ENCODE measurements at regions not wholly inside any gene's neighbourhood (a gene's known extent, or its start where the extent isn't known, plus 50 kb on each side); places are given as distances from the start of the nearest gene placed in this dataset.

- no peak for DNase-seq (ENCODE audit: low read depth)
Observed at GRCh38 chr17:34825884-34826283, 135.4 kb downstream of the CCT6B start.

GRCh38 chr17:34825102-34825501 lies 136.2 kb downstream of the CCT6B start:
- DNase-seq (ENCODE audit: low read depth), result no peak

GRCh38 chr17:34823023-34823422 lies 138.2 kb downstream of the CCT6B start:
- no peak for DNase-seq (ENCODE audit: low read depth)

- no peak for DNase-seq (ENCODE audit: low read depth)
Observed at GRCh38 chr17:34822007-34822739, 139.1 kb downstream of the CCT6B start.

GRCh38 chr17:34820922-34821321 lies 140.3 kb downstream of the CCT6B start:
- no peak for DNase-seq (ENCODE audit: low read depth)

- DNase-seq (ENCODE audit: low read depth), result no peak
Observed at GRCh38 chr17:34820248-34820801, 140.9 kb downstream of the CCT6B start.

- DNase-seq (ENCODE audit: low read depth), result no peak
Observed at GRCh38 chr17:34817252-34818035, 143.8 kb downstream of the CCT6B start.

GRCh38 chr17:34816848-34817247 lies 144.4 kb downstream of the CCT6B start:
- no peak for DNase-seq (ENCODE audit: low read depth)

GRCh38 chr17:34813290-34813689 lies 148.0 kb downstream of the CCT6B start:
- no peak for DNase-seq (ENCODE audit: low read depth)

GRCh38 chr17:34811561-34811960 lies 149.7 kb downstream of the CCT6B start:
- no peak for DNase-seq (ENCODE audit: low read depth)

GRCh38 chr17:34800661-34801060 lies 160.6 kb downstream of the CCT6B start:
- DNase-seq (ENCODE audit: low read depth), result no peak

- no peak for DNase-seq (ENCODE audit: low read depth)
Observed at GRCh38 chr17:34799751-34800150, 161.5 kb downstream of the CCT6B start.

GRCh38 chr17:34798581-34798980 lies 162.7 kb downstream of the CCT6B start:
- no peak for DNase-seq (ENCODE audit: low read depth)

- DNase-seq (ENCODE audit: low read depth), result no peak
Observed at GRCh38 chr17:34797720-34798119, 163.5 kb downstream of the CCT6B start.

- no peak for DNase-seq (ENCODE audit: low read depth)
Observed at GRCh38 chr17:34793231-34793908, 167.9 kb downstream of the CCT6B start.

GRCh38 chr17:34788696-34789095 lies 172.6 kb downstream of the CCT6B start:
- DNase-seq (ENCODE audit: low read depth), result no peak

GRCh38 chr17:34784526-34784925 lies 176.7 kb downstream of the CCT6B start:
- no peak for DNase-seq (ENCODE audit: low read depth)

- DNase-seq (ENCODE audit: low read depth), result no peak
Observed at GRCh38 chr17:34782271-34782670, 179.0 kb downstream of the CCT6B start.

GRCh38 chr17:34781571-34782108 lies 179.6 kb downstream of the CCT6B start:
- DNase-seq (ENCODE audit: low read depth), result no peak

- DNase-seq (ENCODE audit: low read depth), result no peak
Observed at GRCh38 chr17:34781071-34781470, 180.2 kb downstream of the CCT6B start.

- no peak for DNase-seq (ENCODE audit: low read depth)
Observed at GRCh38 chr17:34780438-34780837, 180.8 kb downstream of the CCT6B start.

All from CMK (cell line).